NCI-H345 (cell line): ENCODE measurements at regions not wholly inside any gene's neighbourhood (a gene's known extent, or its start where the extent isn't known, plus 50 kb on each side); places are given as distances from the start of the nearest gene placed in this dataset.

Source experiments
- DNase-seq: peaks from one replicate; lab custom pipeline; 2025; lab: John Stamatoyannopoulos, UW

DNA sequence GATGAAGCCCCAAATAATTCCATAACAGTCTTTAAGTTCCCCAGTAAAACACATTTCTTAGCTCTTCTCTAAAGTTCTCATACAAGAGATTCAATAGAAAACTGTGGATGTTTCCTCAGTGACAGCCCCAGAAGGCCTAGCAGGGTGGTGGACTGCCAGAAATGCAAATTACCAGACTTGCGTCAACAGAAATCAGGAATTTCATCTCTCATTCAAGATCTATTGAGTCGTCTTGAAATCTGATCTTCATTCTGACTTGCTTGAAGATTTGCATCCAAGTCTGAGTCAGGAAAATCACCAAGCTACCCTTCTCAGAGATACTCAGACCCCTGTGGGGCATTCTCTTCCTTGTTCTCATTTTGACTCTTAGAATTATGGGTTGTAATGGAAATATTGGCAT is 68.9 kb upstream of the NDP start:
- no peak for DNase-seq

GRCh38 chrX:44040406-44040805 is 67.2 kb upstream of the NDP start:
- DNase-seq, result no peak

DNA sequence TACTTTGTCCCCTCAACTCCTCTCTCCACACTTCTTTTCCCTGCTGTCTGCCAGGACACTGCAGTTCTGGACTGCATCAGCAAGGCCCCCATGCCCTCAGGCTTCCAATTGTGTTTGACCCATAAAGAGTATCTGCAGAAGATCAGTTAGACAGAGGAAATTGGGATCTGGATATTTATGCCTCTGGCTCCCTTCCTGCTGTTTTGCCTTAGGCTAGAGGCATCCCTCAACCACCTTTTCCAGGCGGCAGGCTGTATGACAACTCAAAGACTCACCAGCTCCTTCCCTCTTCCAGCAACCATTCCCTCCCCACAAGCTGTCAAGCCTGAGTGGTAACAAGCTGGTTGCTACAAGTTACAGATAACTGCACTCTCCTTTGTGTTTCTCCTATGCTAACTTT is 66.4 kb upstream of the NDP start:
- no peak for DNase-seq

DNA sequence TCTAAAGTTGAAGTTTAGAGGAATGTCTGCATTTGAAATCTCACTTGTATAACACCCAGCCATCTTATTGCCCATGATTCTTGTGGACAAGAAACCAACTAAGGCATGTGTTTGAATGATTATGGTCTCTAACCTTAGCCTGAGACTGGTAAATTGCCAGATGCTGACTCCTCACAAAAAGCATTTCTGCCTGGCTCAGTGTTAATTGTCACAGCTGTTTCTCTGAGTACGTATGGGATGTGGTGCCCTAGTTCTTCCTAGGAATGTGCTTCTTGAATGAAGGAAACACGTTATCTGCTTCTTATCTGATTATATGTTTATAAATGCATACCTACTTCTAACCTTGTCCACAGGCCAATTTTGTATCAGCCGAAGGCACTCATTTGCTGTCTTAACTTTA is 63.1 kb upstream of the NDP start:
- DNase-seq, result no peak

- no peak for DNase-seq
Measured at GRCh38 chrX:44035571-44035970, 62.4 kb upstream of the NDP start.

GRCh38 chrX:44032479-44032878 is 59.3 kb upstream of the NDP start:
- no peak for DNase-seq

DNA sequence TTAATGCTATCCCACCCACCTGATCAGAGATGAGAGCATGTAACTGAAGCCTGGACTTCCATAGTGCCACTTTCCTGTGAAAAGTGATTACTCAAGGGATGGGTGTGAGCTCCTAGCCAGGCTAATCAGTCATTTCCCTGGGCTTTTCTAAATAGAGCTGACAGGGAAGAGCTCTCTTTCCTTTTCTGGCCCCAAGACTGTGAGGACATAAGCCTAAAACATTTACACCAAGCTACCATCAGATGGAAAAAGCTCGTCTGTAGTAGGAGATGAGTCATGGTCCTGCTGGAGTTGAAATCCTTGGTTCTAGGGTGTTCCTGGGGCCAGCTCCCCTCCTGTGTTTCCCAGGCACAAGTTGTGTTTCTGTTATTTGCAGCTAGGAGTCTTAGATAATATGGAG is 52.4 kb upstream of the NDP start:
- DNase-seq, result no peak
